T-helper 1 cell (primary cell): ENCODE measurements at regions not wholly inside any gene's neighbourhood (a gene's known extent, or its start where the extent isn't known, plus 50 kb on each side); places are given as distances from the start of the nearest gene placed in this dataset.
"Not testable (repeated sequence)": the region's sequence is repeated elsewhere in the genome, so short reads cannot be mapped to it uniquely, and the experiment has no call there.

Experiments used
- DNase-seq, 5 donors: peaks; one replicate each; pipeline ENCODE4 v3.0.0-alpha.2; 2012 to 2020

DNA sequence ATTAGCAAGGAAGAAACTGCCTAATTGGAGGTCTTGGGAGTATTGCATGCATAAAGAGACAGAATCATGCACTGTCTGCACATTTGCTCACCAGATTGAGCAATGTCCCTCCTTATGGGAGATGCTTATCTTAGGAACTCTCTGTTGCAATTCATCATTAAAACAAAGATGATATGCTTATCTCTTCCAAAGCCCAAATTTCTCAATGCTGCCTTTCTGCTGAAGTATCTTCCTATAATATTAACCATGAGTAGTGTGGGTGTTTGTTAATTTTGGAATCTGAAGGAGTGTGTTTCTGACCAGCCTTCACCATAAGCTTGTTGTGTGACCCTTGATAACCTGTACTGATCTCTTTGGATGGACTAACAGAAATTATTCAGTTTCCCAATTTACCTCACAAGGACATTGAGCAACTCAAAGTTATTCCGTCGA, 1257.6 kb upstream of the FLRT2 start:
- no peak for DNase-seq

- DNase-seq, result no peak
Measured at GRCh38 chr14:84273181-84273580, 1256.8 kb upstream of the FLRT2 start.

DNA sequence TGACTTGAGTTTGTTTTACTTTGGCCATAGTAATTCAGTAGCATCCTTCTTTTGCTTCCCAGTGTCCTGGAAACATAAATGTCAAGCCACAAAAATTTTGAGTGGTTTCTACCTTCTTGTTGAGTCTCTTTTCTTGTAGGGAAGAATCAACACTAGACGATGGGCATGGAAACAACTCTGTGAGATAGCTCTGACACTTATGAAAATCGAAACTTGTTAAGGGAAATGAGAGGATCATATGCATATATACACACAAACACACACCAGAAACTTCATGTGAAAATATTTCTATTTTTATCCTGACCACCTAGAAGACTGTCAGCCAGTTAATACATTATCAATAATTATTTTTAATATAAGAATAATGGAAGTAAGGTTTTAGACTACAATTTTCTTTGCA, 1247.3 kb upstream of the FLRT2 start:
- no peak for DNase-seq

DNA sequence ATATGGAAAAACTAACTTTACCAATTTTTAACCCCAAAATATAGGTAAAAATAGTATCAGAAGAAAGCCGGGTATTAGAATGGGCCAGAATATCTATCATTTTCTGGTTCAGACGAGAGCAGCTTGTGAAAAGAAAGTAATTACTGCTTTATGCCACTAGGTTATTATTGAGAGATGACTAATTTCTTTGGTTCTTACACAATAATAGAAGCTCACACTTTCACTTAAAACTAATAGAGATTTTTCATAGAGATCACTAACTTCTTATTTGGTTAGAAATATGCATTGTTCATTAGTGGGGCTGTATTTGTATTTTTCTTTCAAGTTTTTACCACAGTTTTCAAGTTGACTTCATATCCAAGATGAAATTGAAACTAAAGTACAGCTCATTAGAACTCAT, 1241.2 kb upstream of the FLRT2 start:
- no peak for DNase-seq

- DNase-seq, result no peak
Measured at GRCh38 chr14:84298663-84299195, 1231.2 kb upstream of the FLRT2 start.

DNA sequence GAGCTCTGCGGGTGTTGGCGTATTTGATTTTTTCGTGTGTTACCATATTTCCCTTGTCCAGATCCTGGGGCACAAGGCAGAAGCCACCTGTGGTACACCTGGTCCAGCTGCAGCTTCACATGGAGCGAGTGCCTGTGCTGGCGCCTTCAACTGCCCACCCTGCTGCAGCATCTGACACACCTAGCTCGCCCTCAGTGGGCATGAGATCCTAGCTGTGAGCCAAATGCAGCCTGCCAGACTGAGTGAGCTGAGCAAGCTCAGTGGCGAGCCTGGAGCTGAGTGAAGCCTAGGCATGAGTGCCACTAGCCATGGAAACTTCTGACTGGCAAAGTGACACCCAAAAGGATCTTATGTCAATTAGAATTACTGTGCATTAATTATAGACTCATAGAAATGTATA, 1226.8 kb upstream of the FLRT2 start:
- DNase-seq, result no peak

- DNase-seq, result no peak
Measured at GRCh38 chr14:84312551-84312950, 1217.4 kb upstream of the FLRT2 start.

GRCh38 chr14:84323450-84323849, 1206.5 kb upstream of the FLRT2 start:
- DNase-seq, result no peak

GRCh38 chr14:84323978-84324377, 1206.0 kb upstream of the FLRT2 start:
- DNase-seq, result no peak

GRCh38 chr14:84336433-84336832, 1193.5 kb upstream of the FLRT2 start:
- no peak for DNase-seq

DNA sequence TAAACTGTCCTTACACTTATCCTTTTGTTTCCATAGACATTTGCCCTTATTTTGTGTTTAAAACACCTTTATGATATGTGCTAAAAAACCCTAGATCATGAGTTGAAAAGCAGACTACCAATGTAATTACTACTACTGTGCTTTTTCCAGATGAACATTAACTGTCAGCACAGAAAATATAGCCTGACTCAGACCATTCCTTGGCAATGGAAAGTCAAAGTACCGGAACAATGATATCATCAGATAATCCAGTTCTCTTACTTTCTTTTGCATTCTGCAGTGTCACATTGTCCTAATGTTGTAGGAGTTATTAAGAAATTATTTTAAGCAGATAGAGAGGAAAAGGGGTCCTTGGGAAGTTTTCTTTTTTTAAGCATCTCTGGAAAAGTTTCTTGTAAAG, 1189.0 kb upstream of the FLRT2 start:
- no peak for DNase-seq

DNA sequence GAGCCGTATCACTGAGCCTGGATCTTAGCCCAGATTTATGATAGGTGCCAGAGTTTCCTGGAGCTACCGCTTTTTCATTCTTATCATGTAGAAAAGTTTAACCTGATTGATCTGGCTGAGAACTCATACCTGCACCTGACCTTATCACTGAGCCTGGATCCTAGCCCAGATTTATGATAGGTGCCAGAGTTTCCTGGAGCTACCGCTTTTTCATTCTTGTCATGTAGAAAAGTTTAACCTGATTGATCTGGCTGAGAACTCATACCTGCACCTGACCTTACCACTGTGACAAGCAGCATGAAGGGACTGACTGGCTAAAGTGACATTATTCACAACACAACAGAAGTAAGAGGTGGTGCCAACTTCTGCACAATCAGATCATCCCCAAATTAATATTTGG, 1188.1 kb upstream of the FLRT2 start:
- DNase-seq, result not testable (repeated sequence)

- no peak for DNase-seq
Measured at GRCh38 chr14:84343656-84344055, 1186.3 kb upstream of the FLRT2 start.

- no peak for DNase-seq
Measured at GRCh38 chr14:84351646-84352045, 1178.3 kb upstream of the FLRT2 start.

DNA sequence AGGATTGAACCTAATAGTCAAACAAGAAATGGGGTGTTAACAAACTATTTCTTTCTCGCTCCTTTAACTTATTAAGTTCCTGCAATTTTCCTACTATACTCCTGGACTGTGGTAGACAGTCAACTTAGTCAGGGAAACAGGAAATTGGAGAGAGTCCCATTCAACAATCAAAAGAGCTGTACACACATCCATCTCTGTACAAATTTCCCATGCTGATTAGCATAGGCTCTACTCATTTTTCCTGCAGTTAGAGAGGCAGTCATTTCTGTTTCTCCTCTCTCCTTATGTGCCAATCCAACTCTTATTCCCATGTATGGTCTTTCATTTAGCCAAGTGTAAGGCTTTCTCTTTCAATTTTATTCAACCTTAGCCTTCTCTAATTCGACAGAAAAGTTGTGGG, 1168.5 kb upstream of the FLRT2 start:
- DNase-seq, result no peak

DNA sequence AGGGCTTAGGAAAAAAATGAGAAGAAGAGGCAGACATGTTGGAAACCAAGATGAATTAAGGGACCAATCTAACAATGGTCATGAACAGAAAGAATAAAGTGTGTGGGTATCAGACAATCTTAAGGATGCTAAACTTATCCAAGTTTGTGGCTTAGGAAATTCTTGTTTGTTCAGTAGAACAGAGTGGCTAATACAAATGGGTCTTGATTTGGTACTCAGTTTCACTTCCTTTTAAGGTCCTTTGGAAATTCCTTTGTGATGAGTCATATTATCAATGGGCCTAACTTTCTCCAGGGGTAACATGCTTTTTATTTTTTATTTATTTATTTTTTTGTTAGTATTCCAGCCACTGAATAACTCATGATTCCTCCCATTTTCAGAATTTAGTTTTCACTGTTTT, 1154.7 kb upstream of the FLRT2 start:
- DNase-seq, result no peak

DNA sequence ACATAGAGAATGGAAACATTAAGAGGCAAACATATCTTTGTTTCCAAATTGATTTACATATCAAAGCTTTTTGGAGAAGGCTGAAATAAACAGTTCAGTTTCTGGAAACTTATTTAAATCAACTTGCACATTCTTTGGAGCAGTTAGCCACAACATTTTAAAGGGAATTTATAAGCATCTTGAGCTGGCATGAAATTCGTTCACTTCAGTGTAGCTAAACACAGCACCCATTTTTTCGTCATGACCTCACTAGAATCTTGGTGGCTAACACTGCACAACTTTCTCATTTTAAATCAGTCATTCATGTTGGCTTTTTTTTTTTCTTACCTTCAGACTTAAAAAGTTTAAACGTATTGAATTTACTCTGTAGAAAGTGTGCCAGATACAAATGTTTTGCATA, 1139.9 kb upstream of the FLRT2 start:
- DNase-seq, result no peak

GRCh38 chr14:84397631-84398030, 1132.3 kb upstream of the FLRT2 start:
- no peak for DNase-seq

DNA sequence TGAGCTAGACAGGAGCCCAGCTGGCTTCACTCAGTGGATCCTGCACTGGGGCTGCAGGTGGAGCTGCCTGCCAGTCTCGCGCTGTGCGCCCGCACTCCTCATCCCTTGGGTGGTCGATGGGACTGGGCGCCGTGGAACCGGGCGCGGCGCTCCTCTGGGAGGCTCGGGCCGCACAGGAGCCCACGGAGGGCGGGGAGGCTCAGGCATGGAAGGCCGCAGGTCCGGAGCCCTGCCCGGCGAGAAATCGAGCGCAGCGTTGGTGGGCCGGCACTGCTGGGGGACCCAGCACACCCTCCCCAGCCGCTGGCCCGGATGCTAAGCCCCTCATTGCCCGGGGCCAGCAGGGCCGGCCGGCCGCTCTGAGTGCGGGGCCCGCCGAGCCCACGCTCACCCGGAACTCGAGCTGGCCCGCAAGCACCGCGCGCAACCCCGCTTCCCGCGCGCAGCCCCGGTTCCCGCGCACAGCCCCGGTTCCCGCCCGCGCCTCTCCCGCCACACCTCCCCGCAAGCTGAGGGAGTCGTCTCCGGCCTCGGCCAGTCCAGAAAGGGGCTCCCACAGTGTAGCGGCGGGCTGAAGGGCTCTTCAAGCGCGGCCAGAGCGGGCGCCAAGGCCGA, 1130.5 kb upstream of the FLRT2 start:
- no peak for DNase-seq

DNA sequence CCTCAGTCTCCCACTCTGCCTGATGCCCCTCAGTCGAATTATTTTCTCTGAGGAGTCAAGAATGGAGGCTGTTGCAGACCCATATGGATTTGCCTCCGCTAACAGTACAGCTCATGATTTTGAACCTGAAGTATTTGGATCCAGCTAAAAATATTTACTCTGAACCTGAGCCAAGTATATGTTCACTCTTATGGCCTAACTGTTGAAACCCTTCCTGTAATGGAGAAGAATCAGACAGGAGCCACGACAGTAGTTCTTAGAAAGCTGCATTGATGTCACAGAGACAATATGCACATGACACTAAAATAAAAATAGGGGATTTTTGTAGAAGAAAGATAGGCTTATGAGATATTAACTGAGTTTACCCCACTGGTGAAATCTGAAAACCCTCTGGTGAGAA, 1128.3 kb upstream of the FLRT2 start:
- no peak for DNase-seq

GRCh38 chr14:84403585-84403984, 1126.4 kb upstream of the FLRT2 start:
- DNase-seq, result no peak

DNA sequence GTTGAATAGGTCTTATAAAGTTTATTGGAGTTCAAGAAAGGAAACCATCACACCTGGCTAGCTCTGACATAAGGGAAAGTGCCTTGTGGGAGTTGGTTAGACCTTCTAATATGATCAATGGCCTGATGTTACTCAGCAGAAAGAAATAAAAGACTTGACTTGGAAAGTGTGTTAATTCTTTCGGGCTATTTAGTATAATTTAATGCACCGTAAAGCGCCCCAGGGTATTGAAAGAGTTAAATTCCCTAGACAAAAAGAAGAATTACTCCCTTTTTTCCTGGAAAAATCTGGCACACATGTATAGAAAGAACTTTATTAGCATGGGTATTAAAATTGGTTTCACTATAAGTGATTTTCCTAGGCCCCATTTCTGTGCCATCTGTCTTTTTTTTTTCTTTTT, 1125.7 kb upstream of the FLRT2 start:
- DNase-seq, result no peak

DNA sequence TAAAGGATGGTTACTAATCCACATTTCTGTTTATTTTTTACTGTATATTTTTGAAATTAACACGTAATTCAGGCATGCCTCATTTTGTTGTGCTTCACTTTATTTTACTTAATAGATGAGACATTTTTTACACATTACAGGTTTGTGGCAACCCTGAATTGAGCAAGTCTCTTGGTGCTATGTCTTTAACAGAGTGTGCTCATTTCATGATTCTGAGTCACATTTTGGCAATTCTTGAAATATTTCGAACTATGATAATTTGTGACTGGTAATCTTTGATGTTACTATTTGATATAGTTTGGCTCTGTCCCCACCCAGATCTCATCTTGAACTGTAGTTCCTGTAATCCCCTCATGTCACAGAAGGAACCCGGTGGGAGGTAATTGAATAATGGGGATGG, 1120.5 kb upstream of the FLRT2 start:
- DNase-seq, result no peak

DNA sequence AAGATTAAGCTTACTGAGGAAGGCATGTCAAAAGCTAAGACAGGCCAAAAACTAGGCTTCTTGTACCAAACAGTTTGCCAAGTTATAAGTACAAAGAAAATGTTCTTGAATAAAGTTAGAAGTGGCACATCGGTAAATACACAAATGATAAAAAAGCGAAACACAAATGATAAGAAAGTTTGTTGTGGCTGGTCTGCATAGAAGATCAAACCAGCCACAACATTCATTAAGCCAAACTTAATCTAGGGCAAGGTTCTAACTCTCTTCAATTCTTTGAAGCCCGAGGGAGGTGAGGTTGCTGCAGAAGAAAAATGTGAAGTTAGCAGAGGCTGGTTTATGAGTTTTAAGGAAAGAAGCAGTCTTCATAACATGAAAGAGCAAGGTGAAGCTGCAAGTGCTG, 1119.6 kb upstream of the FLRT2 start:
- no peak for DNase-seq

DNA sequence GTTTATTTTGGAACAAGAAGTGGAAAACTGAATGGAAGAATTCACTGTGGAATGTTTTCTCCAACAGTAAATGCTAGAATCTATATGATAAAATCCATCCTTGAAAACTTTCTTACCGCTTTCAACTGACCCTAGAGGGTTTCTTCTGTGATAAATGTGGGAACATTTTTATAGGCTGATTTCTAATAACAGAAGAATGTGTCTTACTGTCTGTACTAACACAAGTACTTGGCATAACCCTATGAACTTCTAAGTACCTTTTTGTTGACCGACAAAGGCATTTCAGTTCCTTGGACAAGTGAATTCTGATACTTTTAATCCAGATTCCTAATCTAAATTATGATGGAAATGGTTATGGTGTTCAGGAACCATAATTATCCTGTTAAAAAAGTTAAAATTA, 1109.7 kb upstream of the FLRT2 start:
- DNase-seq, result no peak
